Lower leg skin (tissue), 4 donors: ENCODE measurements at regions not wholly inside any gene's neighbourhood (a gene's known extent, or its start where the extent isn't known, plus 50 kb on each side); places are given as distances from the start of the nearest gene placed in this dataset.

Experiments
- DNase-seq, 2 donors: peaks; one replicate each; pipeline ENCODE4 v3.0.0-alpha.2; 2019; ENCODE audit warnings: low spot score in 2 of 2
- H3K4me3 ChIP-seq: fragments of 200-600 bp; sonication (generic); 2 replicates; pipeline ENCODE4 v1.5.1; 2017; ENCODE audit warnings: mild to moderate bottlenecking, low read depth; ENCODE audit not compliant: poor library complexity, severe bottlenecking
- CTCF ChIP-seq, 3 donors: fragments of 450-650 bp; IDR thresholded peaks; one replicate each; pipeline ENCODE4 v1.5.1; 2016; ENCODE audit warnings: antibody characterized with exemption in 3 of 3, mild to moderate bottlenecking in 3 of 3, moderate library complexity in 2 of 3
- POLR2A ChIP-seq, 2 donors: fragments of 450-650 bp; IDR thresholded peaks; one replicate each; pipeline ENCODE4 v1.6.1; 2016 to 2017; ENCODE audit warnings: antibody characterized with exemption in 2 of 2, mild to moderate bottlenecking in 1 of 2, moderate library complexity in 1 of 2
- WGBS, 2 donors: methylation state at CpG; one replicate each; pipeline ENCODE4 v1.1.5; 2018; 5-methylcytosine and 5-hydroxymethylcytosine counted together
- intact Hi-C: fragments of 100-400 bp; cut with DNase I; formaldehyde crosslinking; loops from one replicate; pipeline ENCODE4 v1.15.0; 2023; ENCODE audit warnings: low total_unique reads

- intact Hi-C loops = no loop called here
- no peak overlapping the region for H3K4me3 ChIP-seq
- WGBS, 2 donors = 65 to 70% methylated on average over 2 of the region's 2 CpGs
- TF ChIP-seq POLR2A (IDR thresholded peaks at IDR 0.05) (no peak), CTCF (IDR thresholded peaks at IDR 0.05) (no peak)
- DNase-seq = no peak
These were observed 1240.8 kb upstream of the ADGRB3 start for GRCh38 chr6:67394254-67394653.

GRCh38 chr6:67393356-67393755 is 1241.7 kb upstream of the ADGRB3 start:
- intact Hi-C loops = no loop called here
- no peak overlapping the region for H3K4me3 ChIP-seq
- TF ChIP-seq CTCF (IDR thresholded peaks at IDR 0.05) = no peak
- no peak for TF ChIP-seq POLR2A (IDR thresholded peaks at IDR 0.05)
- WGBS, 2 donors = 81 to 82% methylated on average over 1 of the region's 1 CpG
- DNase-seq = no peak

- TF ChIP-seq CTCF (IDR thresholded peaks at IDR 0.05) = no peak
- no peak for TF ChIP-seq POLR2A (IDR thresholded peaks at IDR 0.05)
- intact Hi-C loops = no loop called here
- no peak for DNase-seq
- 52 to 57% methylated on average over 2 of the region's 2 CpGs for WGBS, 2 donors
- no peak overlapping the region for H3K4me3 ChIP-seq
These were observed 1243.1 kb upstream of the ADGRB3 start for GRCh38 chr6:67391955-67392354.

GRCh38 chr6:67369679-67370078 is 1265.4 kb upstream of the ADGRB3 start:
- TF ChIP-seq POLR2A (IDR thresholded peaks at IDR 0.05) (no peak), CTCF (IDR thresholded peaks at IDR 0.05) (no peak)
- 42 to 55% methylated on average over 1 of the region's 1 CpG for WGBS, 2 donors
- intact Hi-C loops = no loop called here

GRCh38 chr6:67362976-67363375 is 1272.1 kb upstream of the ADGRB3 start:
- no peak for DNase-seq
- TF ChIP-seq POLR2A (IDR thresholded peaks at IDR 0.05) = no peak
- no peak for TF ChIP-seq CTCF (IDR thresholded peaks at IDR 0.05)
- WGBS, 2 donors = 83 to 84% methylated on average over 5 of the region's 5 CpGs
- H3K4me3 ChIP-seq = no peak overlapping the region
- intact Hi-C loops = no loop called here

More at GRCh38 chr6:67369679-67370078, 1265.4 kb upstream of the ADGRB3 start:
- no peak overlapping the region for H3K4me3 ChIP-seq
- no peak for DNase-seq

GRCh38 chr6:67361264-67361663 is 1273.8 kb upstream of the ADGRB3 start:
- intact Hi-C loops = no loop called here
- H3K4me3 ChIP-seq = no peak overlapping the region
- DNase-seq = no peak
- TF ChIP-seq POLR2A (IDR thresholded peaks at IDR 0.05) = no peak
- no peak for TF ChIP-seq CTCF (IDR thresholded peaks at IDR 0.05)
- WGBS, 2 donors = 89 to 94% methylated on average over 2 of the region's 2 CpGs
